ENCODE measurements at regions not wholly inside any gene's neighbourhood (a gene's known extent, or its start where the extent isn't known, plus 50 kb on each side); places are given as distances from the start of the nearest gene placed in this dataset.
"Not testable (repeated sequence)": the region's sequence is repeated elsewhere in the genome, so short reads cannot be mapped to it uniquely, and the experiment has no call there.

GRCh38 chr18:67386032-67386431, 130.5 kb downstream of the DSEL start:
- H3K4me1 ChIP-seq (ENCODE audit: insufficient read depth) = peaks cover 6% of the 10 kb centered on the region
- H4K20me1 ChIP-seq (ENCODE audit: insufficient read depth, poor library complexity, severe bottlenecking) = no peaks in the 10 kb centered on the region
- no peak overlapping the region for H3K4me3 ChIP-seq
- H3K4me2 ChIP-seq = peak overlapping the region; percentile 41
- WGBS (ENCODE audit: low lambda C conversion rate, missing lambda C conversion rate) = 45% methylated on average over 3 of the region's 3 CpGs
- TF ChIP-seq EZH2 (IDR thresholded peaks at IDR 0.05; ENCODE audit: borderline replicate concordance) = no peak
- TF ChIP-seq EZH2phosphoT487 (IDR thresholded peaks at IDR 0.05; ENCODE audit: low read depth, severe bottlenecking, unreplicated experiment) = no peak
- TF ChIP-seq CTCF (IDR thresholded peaks at IDR 0.05; ENCODE audit: poor library complexity) = no peak
- no peak overlapping the region for H2AFZ ChIP-seq
- H3K27me3 ChIP-seq = no peaks in the 10 kb centered on the region
- no peaks in the 10 kb centered on the region for H3K79me2 ChIP-seq
- H3K36me3 ChIP-seq (replicated peaks; ENCODE audit: insufficient read depth, low read depth) = no peaks in the 10 kb centered on the region
- H3K27ac ChIP-seq = peak overlapping the region; percentile 58
- peak; percentile 23 for DNase-seq (ENCODE audit: low spot score)
- H3K9me3 ChIP-seq (ENCODE audit: low read depth) = no peaks in the 10 kb centered on the region
- no peaks in the 10 kb centered on the region for H3K9me2 ChIP-seq (replicated peaks; ENCODE audit: insufficient read depth)

GRCh38 chr18:67385455-67385854, 131.1 kb downstream of the DSEL start:
- Histone ChIP-seq H3K9me2 (replicated peaks; ENCODE audit: insufficient read depth) (no peaks in the 10 kb centered on the region), H3K36me3 (replicated peaks; ENCODE audit: insufficient read depth, low read depth) (no peaks in the 10 kb centered on the region), H4K20me1 (ENCODE audit: insufficient read depth, poor library complexity, severe bottlenecking) (no peaks in the 10 kb centered on the region), H3K79me2 (no peaks in the 10 kb centered on the region), H3K27me3 (no peaks in the 10 kb centered on the region), H3K4me2 (peak overlapping the region; percentile 41), H3K4me3 (no peak overlapping the region), H3K4me1 (ENCODE audit: insufficient read depth) (peaks cover 6% of the 10 kb centered on the region), H3K9me3 (ENCODE audit: low read depth) (no peaks in the 10 kb centered on the region), H3K27ac (peak overlapping the region; percentile 58), H2AFZ (no peak overlapping the region)
- no peak for TF ChIP-seq EZH2phosphoT487 (IDR thresholded peaks at IDR 0.05; ENCODE audit: low read depth, severe bottlenecking, unreplicated experiment)
- no peak for TF ChIP-seq EZH2 (IDR thresholded peaks at IDR 0.05; ENCODE audit: borderline replicate concordance)
- TF ChIP-seq CTCF (IDR thresholded peaks at IDR 0.05; ENCODE audit: poor library complexity) = no peak
- DNase-seq (ENCODE audit: low spot score) = peak; percentile 36
- 24% methylated on average over 6 of the region's 6 CpGs for WGBS (ENCODE audit: low lambda C conversion rate, missing lambda C conversion rate)

- not testable (repeated sequence) for DNase-seq (ENCODE audit: low spot score); H2AFZ ChIP-seq
- WGBS (ENCODE audit: low lambda C conversion rate, missing lambda C conversion rate) = 69% methylated on average over 3 of the region's 3 CpGs
Measured at GRCh38 chr18:67384057-67384456, 132.5 kb downstream of the DSEL start.

GRCh38 chr18:67381608-67382150, 134.8 kb downstream of the DSEL start:
- no peak overlapping the region for H3K4me2 ChIP-seq
- no peaks in the 10 kb centered on the region for H3K79me2 ChIP-seq
- 87% methylated on average over 10 of the region's 10 CpGs for WGBS (ENCODE audit: low lambda C conversion rate, missing lambda C conversion rate)
- no peak overlapping the region for H3K27ac ChIP-seq
- no peaks in the 10 kb centered on the region for H3K27me3 ChIP-seq
- no peaks in the 10 kb centered on the region for H3K9me3 ChIP-seq (ENCODE audit: low read depth)
- H4K20me1 ChIP-seq (ENCODE audit: insufficient read depth, poor library complexity, severe bottlenecking) = no peaks in the 10 kb centered on the region
- H3K4me1 ChIP-seq (ENCODE audit: insufficient read depth) = peaks cover 5% of the 10 kb centered on the region
- no peaks in the 10 kb centered on the region for H3K9me2 ChIP-seq (replicated peaks; ENCODE audit: insufficient read depth)
- no peak for DNase-seq (ENCODE audit: low spot score)
- H2AFZ ChIP-seq = no peak overlapping the region
- H3K4me3 ChIP-seq = no peak overlapping the region
- no peaks in the 10 kb centered on the region for H3K36me3 ChIP-seq (replicated peaks; ENCODE audit: insufficient read depth, low read depth)
- TF ChIP-seq CTCF (IDR thresholded peaks at IDR 0.05; ENCODE audit: poor library complexity) (no peak), EZH2 (IDR thresholded peaks at IDR 0.05; ENCODE audit: borderline replicate concordance) (no peak), EZH2phosphoT487 (IDR thresholded peaks at IDR 0.05; ENCODE audit: low read depth, severe bottlenecking, unreplicated experiment) (no peak)

More at GRCh38 chr18:67384057-67384456, 132.5 kb downstream of the DSEL start:
- H3K4me2 ChIP-seq; H3K79me2 ChIP-seq; H3K27ac ChIP-seq; H3K4me1 ChIP-seq (ENCODE audit: insufficient read depth); H3K27me3 ChIP-seq; H3K36me3 ChIP-seq (replicated peaks; ENCODE audit: insufficient read depth, low read depth); H4K20me1 ChIP-seq (ENCODE audit: insufficient read depth, poor library complexity, severe bottlenecking); H3K4me3 ChIP-seq; H3K9me2 ChIP-seq (replicated peaks; ENCODE audit: insufficient read depth); H3K9me3 ChIP-seq (ENCODE audit: low read depth): not testable (repeated sequence)

Measured in hepatocyte (in vitro differentiated cells).